Sigmoid colon (tissue), 3 donors: ENCODE measurements at regions not wholly inside any gene's neighbourhood (a gene's known extent, or its start where the extent isn't known, plus 50 kb on each side); places are given as distances from the start of the nearest gene placed in this dataset.

ENCODE experiments used
- CTCF ChIP-seq, 4 experiments: fragments of 450-650 bp in 3 of 4; fragments of 200-600 bp in 1 of 4; IDR thresholded peaks; one replicate each; pipeline ENCODE4 v1.5.1; 2016 to 2019; ENCODE audit warnings: antibody characterized with exemption in 4 of 4, mild to moderate bottlenecking in 3 of 4, moderate library complexity in 2 of 4
- POLR2A ChIP-seq, 2 donors: fragments of 450-650 bp; IDR thresholded peaks; one replicate each; pipeline ENCODE4 v1.6.1; 2016; ENCODE audit warnings: antibody characterized with exemption in 2 of 2, mild to moderate bottlenecking in 2 of 2, moderate library complexity in 2 of 2

DNA sequence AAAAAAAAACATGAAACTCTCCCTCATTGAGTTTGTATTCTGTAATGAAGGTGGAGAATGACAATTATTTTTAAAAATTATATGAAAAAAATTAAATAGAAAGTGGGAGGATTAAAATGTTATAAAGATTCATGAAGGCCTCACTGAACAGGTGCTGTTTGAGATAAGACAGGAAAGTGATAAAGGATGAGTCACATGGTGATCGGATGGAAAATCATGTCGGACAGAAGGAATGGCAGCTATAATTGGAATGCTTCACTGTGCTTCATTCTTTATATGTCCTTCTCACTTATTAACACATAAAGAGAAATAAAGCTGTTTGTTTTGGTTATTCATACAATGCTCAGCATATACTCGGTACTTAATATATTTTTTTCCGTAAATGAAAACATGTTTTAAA, 464.5 kb upstream of the RGMB start:
- no peak for TF ChIP-seq CTCF (IDR thresholded peaks at IDR 0.05)
- TF ChIP-seq POLR2A (IDR thresholded peaks at IDR 0.05) = no peak
